ENCODE measurements at regions not wholly inside any gene's neighbourhood (a gene's known extent, or its start where the extent isn't known, plus 50 kb on each side); places are given as distances from the start of the nearest gene placed in this dataset.

GRCh38 chr18:54692463-54692862 is 101.4 kb downstream of the DYNAP start:
- Histone ChIP-seq H3K9me3 (replicated peaks; ENCODE audit: low read length) (no peaks in the 10 kb centered on the region), H3K4me1 (ENCODE audit: control insufficient read depth, insufficient read depth, low read length) (peaks cover 5% of the 10 kb centered on the region), H3K36me3 (ENCODE audit: insufficient read depth, low read length) (no peaks in the 10 kb centered on the region), H3K4me3 (ENCODE audit: low read length) (no peak overlapping the region), H3K4me2 (ENCODE audit: low read length) (no peak overlapping the region), H3K27me3 (ENCODE audit: control insufficient read depth, insufficient read depth, low read length) (no peaks in the 10 kb centered on the region), H3K9ac (ENCODE audit: low read depth, low read length) (no peak overlapping the region)

- H3K4me3 ChIP-seq (ENCODE audit: low read length): no peak overlapping the region
- H3K9me3 ChIP-seq (replicated peaks; ENCODE audit: low read length): no peaks in the 10 kb centered on the region
- H3K4me1 ChIP-seq (ENCODE audit: control insufficient read depth, insufficient read depth, low read length): no peaks in the 10 kb centered on the region
- H3K4me2 ChIP-seq (ENCODE audit: low read length): no peak overlapping the region
- H3K27me3 ChIP-seq (ENCODE audit: control insufficient read depth, insufficient read depth, low read length): no peaks in the 10 kb centered on the region
- H3K9ac ChIP-seq (ENCODE audit: low read depth, low read length): no peak overlapping the region
- no peaks in the 10 kb centered on the region for H3K36me3 ChIP-seq (ENCODE audit: insufficient read depth, low read length)
Observed at GRCh38 chr18:54696616-54697293, 105.7 kb downstream of the DYNAP start.

- Histone ChIP-seq H3K4me1 (ENCODE audit: control insufficient read depth, insufficient read depth, low read length) (peaks cover 12% of the 10 kb centered on the region), H3K9me3 (replicated peaks; ENCODE audit: low read length) (no peaks in the 10 kb centered on the region), H3K4me2 (ENCODE audit: low read length) (no peak overlapping the region), H3K9ac (ENCODE audit: low read depth, low read length) (no peak overlapping the region), H3K4me3 (ENCODE audit: low read length) (no peak overlapping the region), H3K27me3 (ENCODE audit: control insufficient read depth, insufficient read depth, low read length) (no peaks in the 10 kb centered on the region), H3K36me3 (ENCODE audit: insufficient read depth, low read length) (no peaks in the 10 kb centered on the region)
Observed at GRCh38 chr18:54700580-54700979, 109.5 kb downstream of the DYNAP start.

- Histone ChIP-seq H3K9me3 (replicated peaks; ENCODE audit: low read length) (no peaks in the 10 kb centered on the region), H3K36me3 (ENCODE audit: insufficient read depth, low read length) (no peaks in the 10 kb centered on the region), H3K4me2 (ENCODE audit: low read length) (no peak overlapping the region), H3K4me3 (ENCODE audit: low read length) (no peak overlapping the region), H3K9ac (ENCODE audit: low read depth, low read length) (no peak overlapping the region), H3K27me3 (ENCODE audit: control insufficient read depth, insufficient read depth, low read length) (no peaks in the 10 kb centered on the region), H3K4me1 (ENCODE audit: control insufficient read depth, insufficient read depth, low read length) (peaks cover 12% of the 10 kb centered on the region)
Observed at GRCh38 chr18:54702686-54703085, 111.6 kb downstream of the DYNAP start.

- no peaks in the 10 kb centered on the region for H3K27me3 ChIP-seq (ENCODE audit: control insufficient read depth, insufficient read depth, low read length)
Observed at GRCh38 chr18:54710074-54710899, 118.0 kb upstream of the RAB27B start.

GRCh38 chr18:54710900-54711281 is 117.4 kb upstream of the RAB27B start:
- no peaks in the 10 kb centered on the region for H3K27me3 ChIP-seq (ENCODE audit: control insufficient read depth, insufficient read depth, low read length)
- H3K9me3 ChIP-seq (replicated peaks; ENCODE audit: low read length): no peaks in the 10 kb centered on the region
- H3K36me3 ChIP-seq (ENCODE audit: insufficient read depth, low read length): no peaks in the 10 kb centered on the region
- no peak overlapping the region for H3K4me3 ChIP-seq (ENCODE audit: low read length)
- no peak overlapping the region for H3K4me2 ChIP-seq (ENCODE audit: low read length)
- peaks cover 27% of the 10 kb centered on the region for H3K4me1 ChIP-seq (ENCODE audit: control insufficient read depth, insufficient read depth, low read length)
- no peak overlapping the region for H3K9ac ChIP-seq (ENCODE audit: low read depth, low read length)

More at GRCh38 chr18:54710074-54710899, 118.0 kb upstream of the RAB27B start:
- H3K4me1 ChIP-seq (ENCODE audit: control insufficient read depth, insufficient read depth, low read length): peaks cover 27% of the 10 kb centered on the region
- no peak overlapping the region for H3K4me3 ChIP-seq (ENCODE audit: low read length)
- H3K9me3 ChIP-seq (replicated peaks; ENCODE audit: low read length): no peaks in the 10 kb centered on the region
- no peak overlapping the region for H3K4me2 ChIP-seq (ENCODE audit: low read length)
- no peaks in the 10 kb centered on the region for H3K36me3 ChIP-seq (ENCODE audit: insufficient read depth, low read length)
- no peak overlapping the region for H3K9ac ChIP-seq (ENCODE audit: low read depth, low read length)

GRCh38 chr18:54712306-54712705 is 116.0 kb upstream of the RAB27B start:
- Histone ChIP-seq H3K4me1 (ENCODE audit: control insufficient read depth, insufficient read depth, low read length) (peaks cover 28% of the 10 kb centered on the region), H3K9me3 (replicated peaks; ENCODE audit: low read length) (no peaks in the 10 kb centered on the region), H3K27me3 (ENCODE audit: control insufficient read depth, insufficient read depth, low read length) (no peaks in the 10 kb centered on the region), H3K4me2 (ENCODE audit: low read length) (peak overlapping the region; percentile 68), H3K36me3 (ENCODE audit: insufficient read depth, low read length) (no peaks in the 10 kb centered on the region), H3K4me3 (ENCODE audit: low read length) (peak overlapping the region; percentile 35), H3K9ac (ENCODE audit: low read depth, low read length) (peak overlapping the region; percentile 55)

GRCh38 chr18:54712758-54713157 is 115.5 kb upstream of the RAB27B start:
- Histone ChIP-seq H3K4me2 (ENCODE audit: low read length) (peak overlapping the region; percentile 68), H3K9ac (ENCODE audit: low read depth, low read length) (peak overlapping the region; percentile 55), H3K27me3 (ENCODE audit: control insufficient read depth, insufficient read depth, low read length) (no peaks in the 10 kb centered on the region), H3K9me3 (replicated peaks; ENCODE audit: low read length) (no peaks in the 10 kb centered on the region), H3K36me3 (ENCODE audit: insufficient read depth, low read length) (no peaks in the 10 kb centered on the region), H3K4me1 (ENCODE audit: control insufficient read depth, insufficient read depth, low read length) (peaks cover 33% of the 10 kb centered on the region), H3K4me3 (ENCODE audit: low read length) (peak overlapping the region; percentile 35)

GRCh38 chr18:54713386-54713785 is 114.9 kb upstream of the RAB27B start:
- Histone ChIP-seq H3K36me3 (ENCODE audit: insufficient read depth, low read length) (no peaks in the 10 kb centered on the region), H3K4me1 (ENCODE audit: control insufficient read depth, insufficient read depth, low read length) (peaks cover 36% of the 10 kb centered on the region), H3K27me3 (ENCODE audit: control insufficient read depth, insufficient read depth, low read length) (no peaks in the 10 kb centered on the region), H3K4me3 (ENCODE audit: low read length) (no peak overlapping the region), H3K9ac (ENCODE audit: low read depth, low read length) (peak overlapping the region; percentile 55), H3K4me2 (ENCODE audit: low read length) (no peak overlapping the region), H3K9me3 (replicated peaks; ENCODE audit: low read length) (no peaks in the 10 kb centered on the region)

- Histone ChIP-seq H3K36me3 (ENCODE audit: insufficient read depth, low read length) (no peaks in the 10 kb centered on the region), H3K9me3 (replicated peaks; ENCODE audit: low read length) (no peaks in the 10 kb centered on the region), H3K4me1 (ENCODE audit: control insufficient read depth, insufficient read depth, low read length) (peaks cover 36% of the 10 kb centered on the region), H3K4me2 (ENCODE audit: low read length) (no peak overlapping the region), H3K4me3 (ENCODE audit: low read length) (no peak overlapping the region), H3K9ac (ENCODE audit: low read depth, low read length) (no peak overlapping the region), H3K27me3 (ENCODE audit: control insufficient read depth, insufficient read depth, low read length) (no peaks in the 10 kb centered on the region)
Observed at GRCh38 chr18:54714851-54715250, 113.4 kb upstream of the RAB27B start.

GRCh38 chr18:54716586-54716985 is 111.7 kb upstream of the RAB27B start:
- Histone ChIP-seq H3K4me1 (ENCODE audit: control insufficient read depth, insufficient read depth, low read length) (peaks cover 30% of the 10 kb centered on the region), H3K9ac (ENCODE audit: low read depth, low read length) (no peak overlapping the region), H3K27me3 (ENCODE audit: control insufficient read depth, insufficient read depth, low read length) (no peaks in the 10 kb centered on the region), H3K4me3 (ENCODE audit: low read length) (no peak overlapping the region), H3K9me3 (replicated peaks; ENCODE audit: low read length) (no peaks in the 10 kb centered on the region), H3K36me3 (ENCODE audit: insufficient read depth, low read length) (no peaks in the 10 kb centered on the region), H3K4me2 (ENCODE audit: low read length) (no peak overlapping the region)

Data from skeletal muscle satellite cell (primary cell).